Activated B cell treated with CpG ODN at 0.5 μM for 24 hours (primary cell): ENCODE measurements at regions not wholly inside any gene's neighbourhood (a gene's known extent, or its start where the extent isn't known, plus 50 kb on each side); places are given as distances from the start of the nearest gene placed in this dataset.
"Not testable (repeated sequence)": the region's sequence is repeated elsewhere in the genome, so short reads cannot be mapped to it uniquely, and the experiment has no call there.

Experiments
- ATAC-seq: fragments of 200-7000 bp; cut with Tn5 transposase; one replicate; pipeline ENCODE4 v1.10.0; 2021; ENCODE audit warnings: low read depth, mild to moderate bottlenecking, moderate library complexity
- CTCF ChIA-PET: fragments of 350-600 bp; sonication (Branson Sonifier 250); formaldehyde crosslinking; loops from one replicate; lab custom pipeline; 2021; ENCODE audit warnings: antibody characterized with exemption; lab: Charles Lee
- POLR2A ChIA-PET: fragments of 350-600 bp; sonication (Branson Sonifier 250); formaldehyde crosslinking; loops from one replicate; lab custom pipeline; 2021; ENCODE audit warnings: antibody characterized with exemption; lab: Charles Lee
- DNase-seq: peaks from one replicate; pipeline ENCODE4 v3.0.0; 2022
- H3K27ac Mint-ChIP-seq: one replicate; pipeline ENCODE4 v1.8.0; 2020; ENCODE audit warnings: mixed read lengths
- H3K27me3 Mint-ChIP-seq: one replicate; pipeline ENCODE4 v1.8.0; 2021; ENCODE audit warnings: mixed read lengths
- H3K36me3 Mint-ChIP-seq: one replicate; pipeline ENCODE4 v1.8.0; 2021; ENCODE audit warnings: low read depth, mixed read lengths
- H3K4me1 Mint-ChIP-seq: one replicate; pipeline ENCODE4 v1.8.0; 2021; ENCODE audit warnings: mixed read lengths
- H3K4me3 Mint-ChIP-seq: one replicate; pipeline ENCODE4 v1.8.0; 2020; ENCODE audit warnings: mild to moderate bottlenecking, mixed read lengths
- H3K9me3 Mint-ChIP-seq: one replicate; pipeline ENCODE4 v1.8.0; 2020; ENCODE audit warnings: mixed read lengths
- intact Hi-C: fragments of 100-400 bp; cut with micrococcal nuclease; formaldehyde crosslinking; loops from one replicate; pipeline ENCODE4 v1.15.1; 2024
- TF ChIP-seq, protein P1 (sequence below): fragments of 200-600 bp; IDR thresholded peaks from one replicate; pipeline ENCODE4 v1.8.0; 2022; ENCODE audit warnings: antibody characterized with exemption, mild to moderate bottlenecking

- H3K4me3 Mint-ChIP-seq = no peak overlapping the region
- intact Hi-C loops = no loop called here
- TF ChIP-seq, protein P1, sequence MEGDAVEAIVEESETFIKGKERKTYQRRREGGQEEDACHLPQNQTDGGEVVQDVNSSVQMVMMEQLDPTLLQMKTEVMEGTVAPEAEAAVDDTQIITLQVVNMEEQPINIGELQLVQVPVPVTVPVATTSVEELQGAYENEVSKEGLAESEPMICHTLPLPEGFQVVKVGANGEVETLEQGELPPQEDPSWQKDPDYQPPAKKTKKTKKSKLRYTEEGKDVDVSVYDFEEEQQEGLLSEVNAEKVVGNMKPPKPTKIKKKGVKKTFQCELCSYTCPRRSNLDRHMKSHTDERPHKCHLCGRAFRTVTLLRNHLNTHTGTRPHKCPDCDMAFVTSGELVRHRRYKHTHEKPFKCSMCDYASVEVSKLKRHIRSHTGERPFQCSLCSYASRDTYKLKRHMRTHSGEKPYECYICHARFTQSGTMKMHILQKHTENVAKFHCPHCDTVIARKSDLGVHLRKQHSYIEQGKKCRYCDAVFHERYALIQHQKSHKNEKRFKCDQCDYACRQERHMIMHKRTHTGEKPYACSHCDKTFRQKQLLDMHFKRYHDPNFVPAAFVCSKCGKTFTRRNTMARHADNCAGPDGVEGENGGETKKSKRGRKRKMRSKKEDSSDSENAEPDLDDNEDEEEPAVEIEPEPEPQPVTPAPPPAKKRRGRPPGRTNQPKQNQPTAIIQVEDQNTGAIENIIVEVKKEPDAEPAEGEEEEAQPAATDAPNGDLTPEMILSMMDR = no peak
- CTCF ChIA-PET = no interaction called here
- DNase-seq = no peak
- H3K27me3 Mint-ChIP-seq = no peaks in the 10 kb centered on the region
- H3K4me1 Mint-ChIP-seq = no peaks in the 10 kb centered on the region
- no peaks in the 10 kb centered on the region for H3K36me3 Mint-ChIP-seq
- no peak overlapping the region for H3K27ac Mint-ChIP-seq
- POLR2A ChIA-PET = no interaction called here
- ATAC-seq = no peak
- H3K9me3 Mint-ChIP-seq = no peaks in the 10 kb centered on the region
Observed at GRCh38 chr11:105368711-105369110, 229.1 kb upstream of the CARD18 start.

DNA sequence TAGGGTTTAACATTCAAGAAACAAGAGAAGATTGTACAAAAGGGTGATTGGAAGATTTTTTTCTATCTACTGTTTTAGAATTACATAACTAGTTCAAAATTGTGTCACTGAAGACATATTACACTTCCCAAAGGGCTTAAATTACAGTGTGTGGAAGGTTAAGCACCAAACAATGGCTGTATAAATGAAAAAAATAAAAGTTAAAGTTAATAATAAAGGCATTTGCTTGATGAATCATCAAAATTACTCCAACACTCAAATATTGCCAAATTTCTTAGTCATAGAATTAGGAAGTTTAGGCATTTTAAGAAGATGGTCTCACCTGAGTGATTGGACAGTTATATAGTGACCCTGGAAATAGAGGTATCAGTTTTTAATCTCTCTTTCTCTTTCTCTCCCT is 227.6 kb upstream of the CARD18 start:
- intact Hi-C loops = no loop called here
- H3K36me3 Mint-ChIP-seq = no peaks in the 10 kb centered on the region
- no peak for ATAC-seq
- H3K27ac Mint-ChIP-seq = no peak overlapping the region
- CTCF ChIA-PET = no interaction called here
- H3K27me3 Mint-ChIP-seq = no peaks in the 10 kb centered on the region
- no peak overlapping the region for H3K4me3 Mint-ChIP-seq
- no peak for DNase-seq
- POLR2A ChIA-PET = no interaction called here
- TF ChIP-seq, protein P1 = no peak
- H3K4me1 Mint-ChIP-seq = no peaks in the 10 kb centered on the region
- H3K9me3 Mint-ChIP-seq = no peaks in the 10 kb centered on the region

- no peak for DNase-seq
- Mint-ChIP-seq H3K4me3 (no peak overlapping the region), H3K27me3 (no peaks in the 10 kb centered on the region), H3K36me3 (no peaks in the 10 kb centered on the region), H3K4me1 (no peaks in the 10 kb centered on the region), H3K9me3 (no peaks in the 10 kb centered on the region), H3K27ac (no peak overlapping the region)
- CTCF ChIA-PET = no interaction called here
- TF ChIP-seq, protein P1 = no peak
- POLR2A ChIA-PET = no interaction called here
- intact Hi-C loops = no loop called here
- no peak for ATAC-seq
Observed at GRCh38 chr11:105361651-105362050, 222.1 kb upstream of the CARD18 start.

DNA sequence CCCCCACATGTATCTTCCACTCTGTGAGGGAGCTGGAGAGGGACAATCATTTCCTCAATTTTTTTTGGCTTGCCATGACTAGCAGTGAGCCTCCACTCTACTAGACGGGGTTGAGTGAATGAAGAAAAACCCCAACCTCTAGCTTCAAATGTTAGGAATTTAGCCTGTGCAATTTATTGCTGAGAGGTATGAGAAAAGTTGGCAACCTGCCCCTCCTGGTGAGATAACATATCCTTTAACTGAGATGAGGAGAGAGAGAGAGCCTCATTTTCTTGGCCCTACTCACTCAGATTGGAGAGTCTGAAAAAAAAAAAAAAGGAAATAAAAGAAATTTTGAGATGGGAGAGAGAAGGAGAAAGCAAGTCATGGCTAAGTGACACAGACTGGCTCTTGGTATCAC is 218.2 kb upstream of the CARD18 start:
- ATAC-seq (no peak), DNase-seq (no peak)
- ChIA-PET CTCF (no interaction called here), POLR2A (no interaction called here)
- H3K36me3 Mint-ChIP-seq = no peaks in the 10 kb centered on the region
- intact Hi-C loops = no loop called here
- H3K9me3 Mint-ChIP-seq = no peaks in the 10 kb centered on the region
- TF ChIP-seq, protein P1 = no peak
- H3K4me1 Mint-ChIP-seq = no peaks in the 10 kb centered on the region
- H3K27me3 Mint-ChIP-seq = no peaks in the 10 kb centered on the region
- no peak overlapping the region for H3K4me3 Mint-ChIP-seq
- no peak overlapping the region for H3K27ac Mint-ChIP-seq

- Mint-ChIP-seq H3K36me3 (no peaks in the 10 kb centered on the region), H3K4me3 (no peak overlapping the region), H3K27me3 (no peaks in the 10 kb centered on the region), H3K4me1 (no peaks in the 10 kb centered on the region), H3K9me3 (no peaks in the 10 kb centered on the region), H3K27ac (no peak overlapping the region)
- ATAC-seq = no peak
- ChIA-PET POLR2A (no interaction called here), CTCF (no interaction called here)
- intact Hi-C loops = no loop called here
- TF ChIP-seq, protein P1 = no peak
- DNase-seq = no peak
Observed at GRCh38 chr11:105357146-105357545, 217.6 kb upstream of the CARD18 start.

DNA sequence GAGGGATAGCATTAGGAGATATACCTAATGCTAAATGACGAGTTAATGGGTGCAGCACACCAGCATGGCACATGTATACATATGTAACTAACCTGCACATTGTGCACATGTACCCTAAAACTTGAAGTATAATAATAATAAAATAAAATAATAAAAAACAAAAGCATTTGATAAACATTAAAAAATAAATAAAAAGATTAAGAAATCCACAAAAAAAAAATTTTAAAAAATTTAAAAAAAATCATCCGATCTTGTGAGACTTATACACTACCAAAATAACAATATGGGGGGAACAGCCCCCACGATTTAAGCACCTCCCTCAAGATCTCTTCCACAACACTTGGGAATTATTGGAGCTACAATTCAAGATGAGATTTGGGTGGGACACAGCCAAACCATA is 210.3 kb upstream of the CARD18 start:
- H3K4me3 Mint-ChIP-seq, CTCF ChIA-PET, H3K36me3 Mint-ChIP-seq, H3K27me3 Mint-ChIP-seq, intact Hi-C loops, POLR2A ChIA-PET, H3K9me3 Mint-ChIP-seq, ATAC-seq, H3K27ac Mint-ChIP-seq, H3K4me1 Mint-ChIP-seq, DNase-seq: not testable (repeated sequence)
